ENCODE measurements at regions not wholly inside any gene's neighbourhood (a gene's known extent, or its start where the extent isn't known, plus 50 kb on each side); places are given as distances from the start of the nearest gene placed in this dataset.

DNA sequence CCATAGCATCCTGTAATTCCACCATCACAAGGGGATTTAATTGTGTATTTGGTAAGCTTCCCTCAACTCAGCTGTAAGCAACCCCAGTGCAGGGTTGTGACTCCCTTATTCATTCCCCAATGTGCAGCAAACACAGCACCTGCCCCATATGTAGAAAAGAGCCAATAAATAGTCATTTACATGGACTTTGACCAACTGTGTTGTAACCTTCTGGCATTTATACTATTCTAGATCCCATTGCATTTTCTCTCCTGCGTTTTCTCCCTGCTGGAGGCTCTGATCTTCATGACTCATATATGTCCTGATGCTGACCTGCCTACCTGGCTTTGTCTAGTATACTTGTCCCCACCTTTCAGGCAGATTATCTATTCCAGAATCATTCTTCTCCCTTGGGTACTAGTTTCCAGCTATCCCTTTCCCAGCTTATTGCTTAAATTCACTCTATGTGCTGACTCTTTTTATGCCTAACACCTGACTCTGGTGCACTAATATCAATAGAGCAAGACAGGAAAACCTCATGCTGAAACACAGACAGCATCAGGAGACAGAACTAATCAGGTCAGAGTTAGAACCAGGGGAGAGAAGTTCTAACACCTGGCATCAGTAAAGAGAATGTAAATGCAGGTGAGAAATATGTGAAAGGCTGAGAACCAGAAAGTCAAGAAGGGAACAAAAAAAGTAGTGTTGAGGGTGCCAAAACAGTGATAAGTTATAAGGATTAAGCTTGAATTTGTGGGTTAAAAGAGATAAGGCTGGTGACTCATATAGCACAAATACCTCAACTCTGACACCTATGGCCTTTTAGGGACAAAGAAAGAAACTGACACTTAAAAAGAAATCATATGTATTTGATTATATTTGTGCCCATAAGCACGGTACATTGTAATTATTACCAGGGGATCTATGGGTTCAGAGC, 402.7 kb downstream of the IPMK start:
- peak; percentile 51 for DNase-seq

- peak; percentile 50 for DNase-seq
These were observed 417.9 kb downstream of the IPMK start for GRCh38 chr10:57849691-57850357.

DNA sequence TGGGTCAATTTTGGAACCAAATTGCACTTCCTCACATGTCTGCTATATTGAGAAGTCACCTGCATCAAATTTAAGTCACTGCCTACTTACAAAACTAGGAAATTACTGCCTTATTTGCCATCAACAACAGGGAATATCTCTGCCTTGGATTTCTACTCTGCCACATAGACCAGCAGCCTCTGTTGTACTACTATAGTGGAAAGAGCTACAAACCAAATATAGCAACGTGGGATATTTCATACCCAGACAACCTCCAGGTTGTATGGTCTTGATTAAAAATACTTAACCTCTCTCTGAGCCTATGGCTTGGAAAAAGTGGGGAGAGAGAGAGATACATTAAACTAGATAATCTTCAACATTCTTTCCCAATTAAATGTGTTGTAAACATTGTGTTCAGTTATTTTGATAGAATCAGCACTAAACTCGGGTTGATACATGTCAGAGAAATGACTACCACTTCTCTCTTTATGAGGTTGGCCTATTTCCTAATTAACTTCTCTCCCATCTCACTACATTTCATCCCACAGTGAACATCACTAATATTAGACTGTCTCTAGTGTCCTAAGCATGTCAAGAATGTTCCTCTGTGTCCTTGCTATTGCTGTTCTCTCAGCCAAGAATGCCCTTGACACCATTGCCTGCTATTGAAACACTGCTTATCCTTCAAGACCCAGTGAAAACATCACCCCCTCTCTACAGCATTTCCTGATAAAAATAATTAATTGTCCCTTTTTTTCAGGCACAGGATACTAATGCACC, 421.2 kb downstream of the IPMK start:
- no peak for DNase-seq

GRCh38 chr10:57844387-57844998, 423.2 kb downstream of the IPMK start:
- DNase-seq = no peak

- no peak for DNase-seq
These were observed 436.7 kb downstream of the IPMK start for GRCh38 chr10:57830877-57831560.

DNA sequence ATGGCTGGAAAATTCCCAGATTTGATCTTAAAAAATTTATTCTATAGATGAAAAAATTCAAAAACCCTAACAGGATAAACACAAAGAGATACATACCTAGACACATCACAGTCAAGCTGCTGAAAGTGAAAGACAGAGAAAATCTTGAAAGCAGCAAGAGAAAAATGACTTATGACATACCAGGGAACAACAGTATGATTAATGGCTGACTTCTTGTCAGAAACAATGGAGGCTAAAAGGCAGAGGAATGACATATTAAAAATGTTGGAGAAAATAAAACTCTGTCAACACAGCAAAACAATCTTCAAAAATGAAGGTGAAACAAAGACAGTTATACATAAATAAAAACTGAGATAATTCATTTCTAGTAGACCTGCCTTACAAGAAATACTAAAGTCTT, 442.7 kb downstream of the IPMK start:
- DNase-seq = no peak

GRCh38 chr10:57823398-57823797, 444.3 kb downstream of the IPMK start:
- no peak for DNase-seq

DNA sequence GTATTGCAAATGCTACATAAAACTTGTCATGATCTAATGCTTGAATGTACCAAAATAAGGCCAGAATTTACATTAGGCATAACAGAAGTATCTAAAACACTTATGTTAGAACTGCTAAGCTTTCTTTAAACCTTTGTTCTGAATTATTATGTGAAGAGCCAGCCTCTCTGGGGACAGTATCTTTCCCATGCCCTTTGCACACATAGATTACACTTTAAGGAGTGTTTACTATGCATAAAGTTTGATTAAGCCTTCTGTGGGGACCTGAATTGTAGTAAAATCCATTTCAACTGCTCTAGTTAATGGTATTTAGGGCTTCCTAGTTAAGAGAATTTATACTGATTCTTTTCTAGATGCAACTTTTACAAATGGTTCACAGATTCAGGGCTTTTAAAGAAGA, 444.7 kb downstream of the IPMK start:
- DNase-seq = no peak

DNA sequence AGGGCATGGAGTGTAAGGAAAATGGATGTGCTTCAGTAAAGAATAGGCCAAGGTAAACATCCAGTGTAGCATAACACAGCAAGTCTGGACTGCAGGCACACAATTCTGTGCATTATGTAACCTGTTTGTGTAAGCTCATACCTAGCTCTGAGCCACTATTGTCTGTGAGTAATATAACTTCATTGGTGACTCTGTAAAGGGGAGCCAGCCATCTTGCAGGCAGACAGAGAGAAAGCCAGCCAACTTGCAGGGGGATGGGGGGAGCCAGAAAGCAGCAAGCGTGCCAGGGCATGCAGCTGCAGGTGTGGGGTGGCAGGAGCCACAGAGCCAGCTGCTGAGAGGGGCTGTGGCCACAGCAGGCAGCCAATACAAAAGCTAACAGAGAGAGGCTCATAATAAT, 449.2 kb downstream of the IPMK start:
- no peak for DNase-seq

GRCh38 chr10:57817741-57818140, 450.0 kb downstream of the IPMK start:
- no peak for DNase-seq

DNA sequence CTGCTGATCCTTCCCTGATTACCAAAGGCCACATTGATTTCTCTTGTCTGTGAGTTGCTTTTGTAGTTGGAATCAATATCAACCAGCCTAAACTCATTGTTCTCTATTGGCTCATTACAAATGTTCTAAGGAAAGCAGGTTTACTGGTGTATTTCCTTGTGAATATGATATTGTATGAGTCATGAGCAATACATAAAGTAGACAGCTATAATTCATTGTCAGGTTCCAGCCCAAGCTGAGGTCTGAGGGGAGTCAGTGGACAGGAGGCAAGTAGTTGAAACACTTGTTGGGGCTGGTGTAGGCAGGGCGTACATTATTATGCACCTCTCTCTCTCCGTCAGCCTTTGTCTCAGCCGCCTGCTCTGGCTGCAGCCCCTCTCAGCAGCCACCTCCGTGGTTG, 451.7 kb downstream of the IPMK start:
- DNase-seq = no peak

- DNase-seq = no peak
These were observed 457.7 kb downstream of the IPMK start for GRCh38 chr10:57809961-57810360.

- DNase-seq = no peak
These were observed 459.8 kb downstream of the IPMK start for GRCh38 chr10:57807906-57808305.

DNA sequence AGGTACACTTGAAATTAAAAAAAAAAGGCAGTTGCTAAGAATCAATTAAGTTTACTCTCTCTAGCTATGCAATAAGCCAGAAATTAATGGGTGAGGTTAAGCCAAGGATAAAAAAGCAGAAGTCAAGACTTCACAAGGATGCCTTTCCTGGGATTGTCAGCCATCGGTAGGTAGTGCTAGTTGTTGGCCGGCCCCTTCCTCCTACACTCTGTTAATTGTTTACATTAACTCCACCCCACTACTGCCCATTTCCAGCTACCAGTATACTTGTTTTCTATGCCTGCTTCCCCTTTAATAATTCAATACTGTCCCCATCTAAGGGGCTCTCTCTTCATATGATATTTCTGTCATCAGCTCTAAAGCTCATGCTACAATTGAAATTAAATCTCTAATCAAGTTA, 461.0 kb downstream of the IPMK start:
- peak; percentile 10 for DNase-seq

DNA sequence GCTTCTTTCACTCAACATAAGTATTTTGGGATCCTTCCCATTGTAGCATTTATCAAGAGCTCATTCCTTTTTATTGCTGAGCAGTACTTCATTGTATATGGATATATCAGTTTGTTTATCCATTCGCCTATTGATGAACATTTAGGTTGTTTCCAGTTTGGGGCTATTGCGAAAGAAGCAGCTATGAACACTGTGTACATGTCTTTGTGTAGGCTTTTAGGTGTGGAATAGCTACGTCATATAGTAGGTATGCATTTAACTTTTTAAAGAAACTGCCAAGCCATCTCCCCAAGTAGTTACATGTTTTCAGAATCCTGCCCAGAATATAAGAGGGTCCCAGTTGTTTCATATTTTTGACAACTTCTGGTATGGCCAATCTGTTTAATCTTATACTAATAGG, 468.1 kb downstream of the IPMK start:
- DNase-seq = no peak

DNA sequence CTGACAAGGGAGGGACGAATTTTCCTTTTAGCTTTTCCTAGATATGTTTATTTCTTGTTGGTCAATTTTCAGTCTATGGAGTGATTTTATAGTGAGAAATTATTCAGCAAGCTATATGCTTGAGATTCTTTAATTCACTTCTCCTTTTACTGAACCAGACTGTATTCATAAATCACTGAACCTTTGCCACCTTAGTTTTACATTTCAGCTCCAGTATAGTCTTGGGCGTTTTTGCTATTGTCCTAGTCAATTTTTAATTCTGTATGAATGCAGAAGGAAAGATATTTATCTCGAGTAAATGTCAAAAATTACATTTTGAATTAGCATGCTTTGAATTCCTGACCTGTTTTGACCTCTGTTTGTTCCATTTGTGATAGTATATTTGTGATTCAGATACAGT, 468.9 kb downstream of the IPMK start:
- no peak for DNase-seq

- DNase-seq = no peak
These were observed 476.1 kb downstream of the IPMK start for GRCh38 chr10:57791546-57791945.

GRCh38 chr10:57790703-57791102, 477.0 kb downstream of the IPMK start:
- DNase-seq = no peak

- no peak for DNase-seq
These were observed 479.6 kb downstream of the IPMK start for GRCh38 chr10:57788117-57788516.

GRCh38 chr10:57786850-57787750, 480.6 kb downstream of the IPMK start:
- no peak for DNase-seq

DNA sequence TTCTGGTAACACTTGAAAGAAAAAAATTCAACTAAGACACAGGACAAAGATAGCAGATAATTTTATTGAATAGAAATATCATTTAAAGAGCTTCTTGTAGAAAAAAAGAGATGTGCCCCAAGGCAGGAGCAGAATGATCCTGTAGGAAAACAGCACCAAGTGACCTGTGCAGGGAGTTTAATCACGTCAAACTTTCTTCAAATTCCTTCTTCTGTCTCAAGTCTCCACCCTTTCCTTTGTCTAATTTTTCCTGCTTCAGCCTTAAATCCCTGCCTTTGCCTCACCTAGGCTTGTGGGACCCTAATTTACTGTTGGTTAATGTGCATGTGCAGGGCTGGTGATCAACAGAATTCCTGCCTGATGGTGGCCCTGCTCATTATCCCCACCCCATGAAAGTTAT, 481.4 kb downstream of the IPMK start:
- DNase-seq = no peak

DNA sequence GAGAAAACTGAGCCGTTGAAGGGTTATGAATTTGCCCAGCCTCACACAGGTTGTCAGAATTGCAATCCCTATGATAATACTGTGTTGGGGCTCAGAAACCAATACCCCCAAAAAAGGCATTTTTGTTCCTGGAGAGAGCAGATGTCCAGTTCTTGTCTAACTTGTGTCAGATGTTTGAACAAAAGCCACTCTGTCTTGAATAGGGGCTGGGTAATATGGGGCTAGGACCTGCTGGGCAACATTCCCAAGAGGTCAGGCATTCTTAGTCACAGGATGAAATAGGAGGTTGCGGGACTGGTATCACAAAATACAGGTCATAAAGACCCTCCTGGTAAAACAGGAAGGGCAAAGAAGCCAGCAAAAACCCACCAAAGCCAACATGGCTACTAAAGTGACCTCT, 482.1 kb downstream of the IPMK start:
- no peak for DNase-seq
